Pancreas (tissue), 10 donors: ENCODE measurements at regions not wholly inside any gene's neighbourhood (a gene's known extent, or its start where the extent isn't known, plus 50 kb on each side); places are given as distances from the start of the nearest gene placed in this dataset.

ENCODE experiments used
- ATAC-seq, 4 donors: fragments of 200-7000 bp; cut with Tn5 transposase; one replicate each; pipeline versions ENCODE4 v1.8.0 to v1.9.1; 2020; ENCODE audit warnings: mild to moderate bottlenecking in 4 of 4, moderate library complexity in 4 of 4
- DNase-seq, 6 donors: peaks; one replicate each; pipeline ENCODE4 v3.0.0-alpha.2; 2020
- FAIRE-seq: peaks from 2 replicates; lab custom pipeline; 2012; peaks lifted over from hg19 to GRCh38; lab: Jason Lieb, UNC
- H3K27ac ChIP-seq, 4 donors: fragments of 200-600 bp; sonication (generic); 1 replicate in 3 of 4; 2 replicates in 1 of 4; pipeline versions ENCODE4 v1.5.0 to v1.8.0; 2020
- H3K27me3 ChIP-seq, 4 donors: fragments of 200-600 bp; one replicate each; pipeline ENCODE4 v1.8.0; 2021
- H3K36me3 ChIP-seq, 3 donors: fragments of 200-600 bp; sonication (generic) in 1 of 3; one replicate each; pipeline versions ENCODE4 v1.5.0 to v1.8.0; 2020 to 2021
- H3K4me1 ChIP-seq, 3 donors: fragments of 200-600 bp; one replicate each; pipeline ENCODE4 v1.8.0; 2021
- H3K4me3 ChIP-seq, 4 donors: fragments of 200-600 bp; sonication (generic) in 2 of 4; one replicate each; pipeline versions ENCODE4 v1.5.0 to v1.8.0; 2020 to 2021
- H3K9me3 ChIP-seq, 4 donors: fragments of 200-600 bp; one replicate each; pipeline ENCODE4 v1.8.0; 2021
- CTCF ChIP-seq, 4 donors: fragments of 200-600 bp; sonication (generic) in 3 of 4; IDR thresholded peaks; one replicate each; pipeline versions ENCODE4 v1.5.0 to v1.8.0; 2021; ENCODE audit warnings: antibody characterized with exemption in 4 of 4
- WGBS, 2 donors: extraction: QIAGEN DNeasy Blood & Tissue Kit; methylation state at CpG; one replicate each; pipeline ENCODE4 v1.1.7; 2013; 5-methylcytosine and 5-hydroxymethylcytosine counted together
- intact Hi-C, 3 donors: fragments of 100-400 bp; cut with DNase I; formaldehyde crosslinking; loops; one replicate each; pipeline versions ENCODE4 v1.11.1 to v1.14.2; 2022
- donor health status: healthy with polysubstance abuse.
- donor health status: DM: no; HTN: no; CAD: no; lungs with moderate emphysema.
- donor health status: DM: no; HTN: no; CAD: no.
- donor health status: control.
- donor health status: control.
- donor health status: Bipolar disorder and iron deficiency.
- donor health status: DM: yes; HTN: yes; CAD: no.
- donor health status: DM: no; HTN: no; CAD: no.
- donor health status: DM: no; HTN: no; CAD: no.
- donor health status: DM: yes; HTN: yes; CAD: no.

DNA sequence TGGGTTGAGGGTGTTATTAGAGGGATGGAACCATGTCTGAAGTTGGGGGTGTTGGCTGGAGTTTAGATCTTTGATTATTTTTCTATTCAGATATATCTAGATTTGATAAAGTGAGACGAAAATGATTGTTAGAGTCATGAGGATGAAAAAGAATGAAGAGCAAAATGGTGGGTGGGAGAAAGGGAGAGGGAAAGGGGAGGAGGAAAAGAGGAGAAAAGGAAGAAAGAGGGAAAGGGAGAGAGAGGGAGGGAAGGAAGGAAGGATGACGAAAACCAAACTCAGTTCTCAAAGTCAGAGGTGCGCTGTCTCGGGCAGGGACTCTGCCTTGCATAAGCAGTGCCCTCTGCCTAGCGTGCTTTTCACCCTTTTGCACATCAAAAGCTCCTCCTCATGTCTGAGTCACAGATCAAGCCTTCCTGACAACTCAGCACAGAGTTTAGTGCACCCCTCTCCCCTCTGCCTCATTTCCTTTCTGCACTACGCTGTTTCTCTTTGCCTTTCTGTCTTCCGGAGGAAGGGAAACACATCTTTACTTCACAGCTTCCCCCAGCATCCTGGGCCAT, 225.8 kb upstream of the PROX1 start:
- no peaks in the 10 kb centered on the region for H3K9me3 ChIP-seq
- intact Hi-C loops = no loop called here
- H3K4me1 ChIP-seq = peaks cover 0 to 5% (median 3%) of the 10 kb centered on the region in 3 donors
- DNase-seq = no peak
- H3K4me3 ChIP-seq = no peak overlapping the region
- no peak for TF ChIP-seq CTCF (IDR thresholded peaks at IDR 0.05)
- no peaks in the 10 kb centered on the region for H3K36me3 ChIP-seq
- H3K27me3 ChIP-seq = no peaks in the 10 kb centered on the region
- no peak for FAIRE-seq
- ATAC-seq = no peak
- no peak overlapping the region for H3K27ac ChIP-seq
- whole genome bisulfite sequencing, 2 donors = 80 to 84% methylated on average over 7 of the region's 7 CpGs

GRCh38 chr1:213767683-213768082, 220.1 kb upstream of the PROX1 start:
- H3K4me3 ChIP-seq = no peak overlapping the region
- DNase-seq = no peak
- no peak overlapping the region for H3K27ac ChIP-seq
- TF ChIP-seq CTCF (IDR thresholded peaks at IDR 0.05) = no peak
- 86 to 88% methylated on average over 4 of the region's 4 CpGs for WGBS, 2 donors
- FAIRE-seq = no peak
- H3K36me3 ChIP-seq = no peaks in the 10 kb centered on the region
- H3K4me1 ChIP-seq = no peaks in the 10 kb centered on the region
- H3K9me3 ChIP-seq = no peaks in the 10 kb centered on the region
- intact Hi-C loops = no loop called here
- H3K27me3 ChIP-seq = no peaks in the 10 kb centered on the region
- ATAC-seq = no peak

GRCh38 chr1:213772128-213773063, 215.4 kb upstream of the PROX1 start:
- Histone ChIP-seq H3K4me3 (no peak overlapping the region), H3K9me3 (no peaks in the 10 kb centered on the region), H3K27me3 (no peaks in the 10 kb centered on the region), H3K27ac (no peak overlapping the region), H3K4me1 (no peaks in the 10 kb centered on the region), H3K36me3 (no peaks in the 10 kb centered on the region)
- DNase-seq = no peak
- FAIRE-seq = no peak
- ATAC-seq = no peak
- no peak for TF ChIP-seq CTCF (IDR thresholded peaks at IDR 0.05)
- intact Hi-C loops = no loop called here
- WGBS, 2 donors = 77 to 85% methylated on average over 23 of the region's 23 CpGs

DNA sequence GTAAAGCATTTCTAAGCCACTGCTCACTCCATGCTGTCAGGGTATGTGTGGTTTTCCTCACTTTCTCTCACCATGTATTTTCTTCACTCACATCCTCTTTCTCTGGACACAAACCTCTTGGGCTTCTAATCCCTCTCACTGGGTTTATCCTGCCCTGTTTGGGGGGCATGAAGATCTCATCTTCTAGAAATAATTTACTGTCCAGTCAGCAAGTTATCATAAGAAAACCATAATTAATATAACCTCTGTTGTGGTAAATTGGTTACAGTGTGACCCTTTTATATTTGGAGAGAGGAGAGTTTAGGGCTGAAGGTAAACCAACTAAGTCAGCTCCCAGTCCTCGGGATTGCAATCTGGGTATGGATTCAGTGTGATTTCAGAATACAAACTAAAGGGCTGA, 213.8 kb upstream of the PROX1 start:
- H3K4me1 ChIP-seq = no peaks in the 10 kb centered on the region
- no peak for TF ChIP-seq CTCF (IDR thresholded peaks at IDR 0.05)
- DNase-seq (no peak), FAIRE-seq (no peak), ATAC-seq (no peak)
- H3K36me3 ChIP-seq = no peaks in the 10 kb centered on the region
- 84 to 100% methylated on average over 1 of the region's 1 CpG for WGBS, 2 donors
- no peak overlapping the region for H3K27ac ChIP-seq
- no peaks in the 10 kb centered on the region for H3K9me3 ChIP-seq
- intact Hi-C loops = no loop called here
- H3K27me3 ChIP-seq = no peaks in the 10 kb centered on the region
- no peak overlapping the region for H3K4me3 ChIP-seq

- 85 to 92% methylated on average over 5 of the region's 5 CpGs for WGBS, 2 donors
- ATAC-seq (no peak), FAIRE-seq (no peak), DNase-seq (no peak)
- TF ChIP-seq CTCF (IDR thresholded peaks at IDR 0.05) = no peak
- Histone ChIP-seq H3K9me3 (no peaks in the 10 kb centered on the region), H3K4me1 (no peaks in the 10 kb centered on the region), H3K4me3 (no peak overlapping the region), H3K27me3 (no peaks in the 10 kb centered on the region), H3K36me3 (no peaks in the 10 kb centered on the region), H3K27ac (no peak overlapping the region)
- intact Hi-C loops = no loop called here
Observed at GRCh38 chr1:213776969-213777368, 210.8 kb upstream of the PROX1 start.
